Inferior parietal cortex (tissue), 1 donor: ENCODE measurements at regions not wholly inside any gene's neighbourhood (a gene's known extent, or its start where the extent isn't known, plus 50 kb on each side); places are given as distances from the start of the nearest gene placed in this dataset.
"Not testable (repeated sequence)": the region's sequence is repeated elsewhere in the genome, so short reads cannot be mapped to it uniquely, and the experiment has no call there.

Source experiments
- DNase-seq: peaks from one replicate; pipeline ENCODE4 v3.0.0-alpha.2; 2016; ENCODE audit errors: extremely low spot score

DNA sequence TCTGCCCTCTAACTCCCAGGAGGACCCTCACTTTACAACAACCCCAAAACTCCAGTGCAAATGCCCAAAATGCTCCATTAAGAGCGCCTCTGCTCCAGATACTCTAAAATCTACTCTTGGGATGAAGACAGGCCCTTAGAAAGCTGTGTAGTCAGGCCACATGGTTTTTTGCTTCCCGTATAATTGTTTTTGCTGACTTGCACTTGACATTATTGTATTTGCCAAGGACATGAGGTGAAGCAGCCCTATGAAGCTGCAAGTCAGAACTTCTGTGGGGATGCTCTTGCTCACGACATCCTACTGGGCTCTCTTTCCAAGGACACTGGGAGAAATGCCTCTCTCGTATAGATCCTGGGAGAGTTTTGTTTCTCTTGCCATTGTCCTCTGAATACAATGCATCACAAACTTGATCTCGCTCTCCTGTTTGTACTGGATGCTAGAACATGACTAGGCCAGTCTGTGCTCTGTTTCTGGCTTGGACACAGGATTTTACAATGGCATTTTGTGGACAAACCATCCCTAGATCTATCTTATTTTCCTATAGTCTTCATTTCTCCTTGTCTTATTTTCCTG is 177.2 kb upstream of the DTNBP1 start:
- no peak for DNase-seq

DNA sequence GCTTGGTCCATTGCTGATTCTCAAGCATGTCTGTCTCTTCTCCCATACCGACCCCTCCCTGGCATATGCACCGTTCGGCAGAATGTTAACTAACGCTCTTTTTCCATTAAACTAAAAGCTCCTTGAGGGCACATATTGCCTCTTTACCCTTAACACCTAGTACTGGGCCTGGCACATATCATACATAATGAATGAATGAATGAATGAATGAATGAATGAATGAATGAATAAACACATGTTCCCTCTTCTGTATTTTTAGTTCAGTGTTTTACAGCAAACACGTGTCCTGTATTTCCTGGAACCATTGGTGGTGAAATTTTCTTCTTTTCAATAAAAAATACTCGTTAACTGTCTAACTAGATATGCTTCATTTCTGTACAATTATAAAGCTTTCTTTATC is 174.4 kb upstream of the DTNBP1 start:
- no peak for DNase-seq

DNA sequence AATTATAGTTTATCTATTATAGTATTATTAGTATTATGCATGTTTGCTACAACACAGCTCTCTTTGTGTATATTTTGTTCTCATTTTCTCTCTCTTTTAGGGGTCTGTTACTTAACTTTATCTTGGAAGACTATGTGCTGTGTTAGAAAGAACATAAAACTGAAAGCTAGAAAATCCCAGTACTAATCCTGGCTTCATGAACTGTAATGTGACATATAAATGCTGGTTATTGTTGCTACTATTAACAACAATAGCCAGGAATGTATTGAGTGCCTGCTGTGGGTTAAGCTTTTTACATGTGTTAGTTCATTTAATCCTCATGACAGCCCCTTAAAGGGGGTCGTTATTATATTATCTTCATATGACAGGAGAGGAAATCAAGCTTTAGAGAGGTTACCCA is 170.0 kb upstream of the DTNBP1 start:
- no peak for DNase-seq

DNA sequence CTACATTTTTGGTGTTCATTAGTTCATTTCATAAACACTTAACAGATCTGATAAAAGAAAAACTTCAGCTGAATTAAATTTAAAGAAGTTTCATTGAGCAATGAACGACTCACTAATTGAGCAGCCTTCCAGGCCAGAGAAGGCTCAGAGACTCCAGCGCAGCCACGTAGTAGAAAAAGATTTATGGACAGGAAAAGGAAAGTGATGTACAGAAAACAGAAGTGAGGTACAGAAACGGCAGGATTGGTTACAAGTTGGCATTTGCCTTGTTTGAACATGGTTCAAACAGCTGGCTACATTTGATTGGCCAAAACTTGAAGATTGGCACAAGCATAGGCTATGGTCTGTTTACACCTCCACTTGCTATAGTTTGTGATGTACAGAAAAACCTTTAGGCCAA is 166.3 kb upstream of the DTNBP1 start:
- DNase-seq: no peak

DNA sequence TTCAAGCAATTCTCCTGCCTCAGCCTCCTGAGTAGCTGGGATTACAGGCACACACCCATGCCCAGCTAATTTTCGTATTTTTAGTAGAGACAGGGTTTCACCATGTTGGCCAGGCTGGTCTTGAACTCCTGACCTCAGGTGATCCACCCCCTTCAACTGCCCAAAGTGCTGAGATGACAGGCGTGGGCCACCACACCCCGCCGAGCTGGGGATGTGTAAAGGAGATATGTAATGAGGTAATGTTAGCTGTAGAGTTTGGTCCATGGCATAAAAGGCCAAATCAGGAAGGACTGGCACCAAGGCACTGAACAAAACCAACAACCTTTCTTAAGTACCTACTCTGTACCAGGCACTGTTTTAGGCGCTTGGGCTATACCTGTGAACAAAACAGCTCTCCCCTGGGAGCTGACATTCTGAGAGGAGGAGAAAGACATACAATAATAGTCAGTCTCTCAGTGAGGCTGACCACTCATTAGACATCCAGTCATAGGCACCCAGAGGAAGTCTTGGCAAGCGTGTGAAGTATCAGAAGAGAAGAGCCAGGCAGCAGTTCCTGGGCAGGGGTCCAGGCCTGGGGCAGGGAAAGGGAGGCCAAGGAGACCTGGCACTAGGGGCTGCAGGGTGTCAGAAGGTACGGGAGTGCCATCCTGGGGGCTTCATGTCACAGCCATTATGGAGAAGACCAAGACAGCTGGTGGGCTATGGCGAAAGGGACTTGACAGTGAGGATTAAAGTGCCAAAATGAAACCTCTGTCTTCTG is 164.8 kb upstream of the DTNBP1 start:
- no peak for DNase-seq

- no peak for DNase-seq
Observed at GRCh38 chr6:15826814-15827318, 164.0 kb upstream of the DTNBP1 start.

DNA sequence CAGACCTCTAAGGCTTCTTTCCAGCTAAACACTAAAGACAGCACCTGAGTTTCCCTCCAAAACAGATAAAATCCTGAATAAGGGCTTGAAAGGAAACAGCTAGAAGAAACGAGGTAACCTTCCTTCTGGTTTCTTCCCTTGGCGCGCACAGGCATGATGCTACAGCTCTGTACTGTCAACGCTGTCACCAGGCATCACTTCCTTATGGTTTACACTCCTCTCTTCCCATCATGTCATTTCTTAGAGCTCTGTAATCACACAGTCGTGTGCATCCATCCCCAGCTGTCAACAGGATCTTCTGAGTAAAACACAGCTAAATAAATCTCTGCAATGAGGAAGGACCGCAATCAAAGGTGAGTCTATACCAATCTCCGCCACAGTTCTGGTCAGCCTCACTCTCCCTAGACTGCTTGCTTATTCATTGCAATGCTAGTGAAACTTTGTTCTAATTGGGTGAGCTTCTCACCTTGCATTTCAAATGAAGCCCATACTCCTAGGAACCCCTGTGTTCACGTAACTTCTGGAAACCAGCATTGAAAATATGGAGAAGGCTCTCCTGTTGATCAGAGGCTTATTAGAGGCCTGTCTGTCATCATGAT is 162.6 kb upstream of the DTNBP1 start:
- no peak for DNase-seq

DNA sequence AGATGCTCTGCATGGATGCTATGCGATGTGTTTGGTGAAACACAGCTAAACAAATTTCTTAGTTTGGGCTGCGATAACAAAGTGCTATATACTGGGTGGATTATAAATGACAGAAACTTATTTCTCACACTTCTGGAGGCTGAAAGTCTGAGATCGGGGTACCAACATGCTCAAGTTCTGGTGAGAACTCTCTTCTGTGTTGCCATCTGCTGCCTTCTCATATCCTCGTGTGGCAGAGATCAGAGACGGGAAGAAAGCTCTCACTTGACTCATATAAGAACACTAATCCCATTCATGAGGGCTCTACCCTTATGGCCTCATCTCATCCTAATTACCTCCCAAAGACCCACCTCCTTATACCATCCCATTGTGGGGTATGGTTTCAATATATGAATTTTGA is 162.0 kb upstream of the DTNBP1 start:
- DNase-seq: no peak

DNA sequence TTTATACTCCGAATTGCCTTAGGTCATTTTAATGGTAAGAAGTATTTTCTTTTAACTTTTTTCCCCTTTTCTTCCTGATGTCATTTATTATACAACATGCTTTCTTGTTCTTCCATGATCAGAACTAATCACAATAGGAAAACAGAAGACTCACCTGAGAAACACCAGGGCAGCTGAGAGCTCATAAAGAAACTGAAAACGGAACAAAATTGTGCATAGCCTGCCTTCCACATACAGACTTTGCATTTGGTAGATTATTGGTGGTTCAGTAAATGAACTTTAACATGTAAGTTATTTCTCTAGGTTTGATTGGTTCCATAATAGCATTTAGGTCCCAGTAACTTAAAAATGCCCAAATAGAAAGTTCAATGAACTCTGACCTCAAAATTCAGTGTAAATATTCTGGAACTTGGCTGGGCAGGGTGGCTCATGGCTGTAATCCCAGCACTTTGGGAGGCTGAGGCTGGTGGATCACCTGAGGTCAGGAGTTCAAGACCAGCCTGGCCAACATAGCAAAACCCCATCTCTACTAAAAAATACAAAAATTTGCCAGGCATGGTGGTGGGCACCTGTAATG is 161.1 kb upstream of the DTNBP1 start:
- DNase-seq: no peak

DNA sequence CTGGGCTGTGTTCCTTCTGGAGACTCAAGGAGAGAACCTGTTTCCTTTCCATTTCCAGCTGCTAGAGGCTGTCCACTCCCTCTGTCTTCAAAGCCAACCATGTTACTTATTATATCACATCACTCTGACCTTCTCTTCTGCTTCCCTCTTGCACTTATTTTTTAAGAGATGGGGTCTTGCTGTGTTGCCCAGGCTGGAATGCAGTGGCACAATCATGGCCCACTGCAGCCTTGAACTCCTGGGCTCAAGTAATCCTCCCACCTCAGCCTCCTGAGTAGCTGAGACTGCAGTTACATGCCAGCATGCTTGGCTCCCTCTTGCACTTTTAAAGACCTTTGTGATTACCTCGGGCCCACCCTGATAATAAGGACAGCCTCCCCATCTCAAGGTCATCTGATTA is 160.0 kb upstream of the DTNBP1 start:
- no peak for DNase-seq

DNA sequence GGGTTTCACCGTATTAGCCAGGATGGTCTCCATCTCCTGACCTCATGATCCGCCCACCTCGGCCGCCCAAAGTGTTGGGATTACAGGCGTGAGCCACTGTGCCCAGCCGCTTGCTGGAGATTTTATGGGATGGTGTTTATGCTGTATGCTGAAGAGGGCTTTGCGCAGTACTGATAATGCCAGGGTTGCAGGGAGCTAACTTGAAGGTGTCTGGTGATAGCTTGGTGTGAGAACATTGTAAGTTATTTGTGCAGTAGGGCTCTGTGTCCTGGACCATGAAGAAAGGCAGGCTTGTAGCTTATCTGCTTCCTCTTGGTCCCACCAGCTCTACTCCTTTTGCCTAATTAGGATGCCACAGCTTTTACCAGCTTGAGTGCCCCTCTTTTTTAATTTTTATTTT is 157.0 kb upstream of the DTNBP1 start:
- no peak for DNase-seq

DNA sequence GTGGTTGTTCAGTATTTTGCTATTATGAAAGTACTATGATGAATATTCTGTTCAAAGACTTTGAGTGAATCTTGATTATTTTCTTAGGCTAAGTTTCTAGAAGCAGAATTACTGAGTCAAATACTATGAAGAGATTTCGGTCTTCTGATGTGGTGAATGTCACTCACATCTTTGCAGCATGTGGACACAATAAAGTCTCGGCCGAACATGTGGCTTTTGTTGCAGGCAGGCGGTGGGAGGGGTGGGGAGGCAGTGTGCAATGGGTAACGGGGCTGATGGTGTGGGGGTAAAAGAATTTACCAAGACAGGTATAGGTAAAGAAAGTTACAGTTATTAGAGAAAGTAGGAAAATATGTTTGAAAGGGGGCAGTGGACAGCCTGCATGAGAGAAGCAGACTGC is 156.4 kb upstream of the DTNBP1 start:
- no peak for DNase-seq

- DNase-seq: no peak
Observed at GRCh38 chr6:15818491-15818890, 155.7 kb upstream of the DTNBP1 start.

DNA sequence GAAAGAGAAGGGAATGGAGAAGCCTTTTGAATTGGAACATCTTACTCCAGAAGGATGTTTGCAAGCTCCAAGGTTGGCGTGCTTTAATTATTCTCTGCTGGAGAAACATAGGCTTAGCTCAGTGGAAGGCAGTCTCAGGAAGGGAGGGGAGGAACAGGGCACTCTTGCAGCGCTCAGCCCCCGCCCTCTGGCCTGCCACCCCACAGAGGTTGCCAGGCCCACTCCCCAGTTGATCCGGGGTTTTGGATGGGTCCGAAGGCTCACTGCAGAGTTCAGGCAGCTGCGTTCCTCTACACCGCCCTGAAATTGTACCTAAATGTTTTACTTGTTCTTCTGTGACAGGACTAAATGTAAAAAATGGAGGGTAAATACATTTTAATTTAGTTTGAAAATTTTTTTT is 155.2 kb upstream of the DTNBP1 start:
- no peak for DNase-seq

GRCh38 chr6:15817100-15817499 is 154.3 kb upstream of the DTNBP1 start:
- no peak for DNase-seq

- no peak for DNase-seq
Observed at GRCh38 chr6:15816661-15817060, 153.8 kb upstream of the DTNBP1 start.

GRCh38 chr6:15813698-15814097 is 150.9 kb upstream of the DTNBP1 start:
- DNase-seq: not testable (repeated sequence)

GRCh38 chr6:15811107-15811506 is 148.3 kb upstream of the DTNBP1 start:
- DNase-seq: no peak

DNA sequence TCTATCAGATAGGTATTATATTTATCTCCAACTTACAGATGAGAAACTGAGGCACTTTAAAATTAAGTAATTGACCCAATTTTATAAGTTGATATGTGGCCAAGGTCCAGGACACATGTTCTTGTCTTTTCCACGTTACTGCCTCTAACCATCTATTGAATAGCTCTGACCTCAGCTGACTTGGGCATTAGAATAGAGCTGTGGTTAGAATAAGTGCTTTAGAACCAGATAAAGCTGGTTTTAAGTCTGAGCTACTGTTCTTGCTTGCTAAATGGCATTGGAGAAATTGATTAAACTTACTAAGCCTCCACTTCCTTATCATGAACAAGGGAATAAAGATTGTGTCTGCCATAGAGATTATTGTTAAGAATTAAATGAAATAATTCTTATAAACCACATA is 147.8 kb upstream of the DTNBP1 start:
- no peak for DNase-seq

DNA sequence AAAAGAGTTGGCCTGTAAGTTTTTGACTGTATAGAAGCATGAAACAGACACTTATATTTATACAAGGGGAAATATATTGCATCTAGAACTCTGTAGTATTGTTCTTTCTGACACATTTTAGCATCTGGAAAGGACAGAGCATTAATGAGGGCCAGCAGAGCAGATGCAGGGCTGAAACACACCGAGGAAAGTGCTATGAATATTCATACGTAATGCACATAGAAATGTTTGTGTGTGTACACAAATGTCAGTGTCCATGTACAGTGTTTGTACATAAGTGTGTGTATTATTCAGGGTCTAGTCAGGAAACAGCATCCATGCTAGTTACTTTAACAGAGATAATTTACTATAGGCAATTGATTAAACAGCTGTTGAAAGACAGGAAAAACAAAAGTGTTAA is 146.5 kb upstream of the DTNBP1 start:
- no peak for DNase-seq

- DNase-seq: no peak
Observed at GRCh38 chr6:15804164-15805154, 141.6 kb upstream of the DTNBP1 start.

GRCh38 chr6:15802466-15802865 is 139.6 kb upstream of the DTNBP1 start:
- no peak for DNase-seq
